Astrocyte of the spinal cord (primary cell): ENCODE measurements at regions not wholly inside any gene's neighbourhood (a gene's known extent, or its start where the extent isn't known, plus 50 kb on each side); places are given as distances from the start of the nearest gene placed in this dataset.

Experiments
- DNase-seq: peaks from one replicate; pipeline ENCODE4 v3.0.0; 2011; ENCODE audit warnings: low read depth, low spot score
- H3K4me3 ChIP-seq: 2 replicates; pipeline ENCODE4 v1.5.1; 2011; ENCODE audit warnings: low read depth, mild to moderate bottlenecking, low read length, moderate library complexity
- in situ Hi-C: cut with HindIII; loops from 2 replicates; pipeline ENCODE4 v1.10.0; 2017; ENCODE audit warnings: low sequenced_read_pairs
- TF ChIP-seq, protein P1 (sequence below): IDR thresholded peaks from 2 replicates; pipeline ENCODE4 v1.5.1; 2012; ENCODE audit warnings: low read depth, mild to moderate bottlenecking, low read length, inconsistent platforms

DNA sequence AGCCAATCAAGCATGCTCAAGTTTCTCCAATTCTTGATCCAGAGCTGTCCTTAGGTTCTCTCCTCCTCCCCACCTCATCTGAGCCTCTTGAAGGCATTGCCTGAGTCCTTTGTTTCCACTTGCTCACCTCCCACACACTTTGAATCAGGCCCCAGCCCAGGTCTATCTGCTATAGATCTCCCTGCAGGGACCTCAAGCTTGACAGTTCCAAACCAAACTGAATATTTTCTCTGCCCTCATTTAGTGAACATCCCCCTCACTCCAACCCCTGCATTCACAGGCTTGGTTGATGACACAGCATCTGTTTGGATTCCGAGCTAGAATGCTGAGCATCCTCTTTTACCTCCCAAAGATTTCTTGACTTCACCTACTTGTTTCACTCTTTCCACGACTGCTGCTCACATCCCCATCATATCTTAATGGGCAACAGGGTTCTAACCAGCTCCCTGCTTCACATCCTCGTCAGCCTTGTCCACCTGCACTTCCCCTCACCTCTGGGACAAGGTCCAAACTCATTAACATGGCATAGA is 474.5 kb downstream of the ZSWIM6 start:
- in situ Hi-C loops: no loop called here
- DNase-seq: no peak
- no peak overlapping the region for H3K4me3 ChIP-seq
- TF ChIP-seq, protein P1, sequence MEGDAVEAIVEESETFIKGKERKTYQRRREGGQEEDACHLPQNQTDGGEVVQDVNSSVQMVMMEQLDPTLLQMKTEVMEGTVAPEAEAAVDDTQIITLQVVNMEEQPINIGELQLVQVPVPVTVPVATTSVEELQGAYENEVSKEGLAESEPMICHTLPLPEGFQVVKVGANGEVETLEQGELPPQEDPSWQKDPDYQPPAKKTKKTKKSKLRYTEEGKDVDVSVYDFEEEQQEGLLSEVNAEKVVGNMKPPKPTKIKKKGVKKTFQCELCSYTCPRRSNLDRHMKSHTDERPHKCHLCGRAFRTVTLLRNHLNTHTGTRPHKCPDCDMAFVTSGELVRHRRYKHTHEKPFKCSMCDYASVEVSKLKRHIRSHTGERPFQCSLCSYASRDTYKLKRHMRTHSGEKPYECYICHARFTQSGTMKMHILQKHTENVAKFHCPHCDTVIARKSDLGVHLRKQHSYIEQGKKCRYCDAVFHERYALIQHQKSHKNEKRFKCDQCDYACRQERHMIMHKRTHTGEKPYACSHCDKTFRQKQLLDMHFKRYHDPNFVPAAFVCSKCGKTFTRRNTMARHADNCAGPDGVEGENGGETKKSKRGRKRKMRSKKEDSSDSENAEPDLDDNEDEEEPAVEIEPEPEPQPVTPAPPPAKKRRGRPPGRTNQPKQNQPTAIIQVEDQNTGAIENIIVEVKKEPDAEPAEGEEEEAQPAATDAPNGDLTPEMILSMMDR: no peak

DNA sequence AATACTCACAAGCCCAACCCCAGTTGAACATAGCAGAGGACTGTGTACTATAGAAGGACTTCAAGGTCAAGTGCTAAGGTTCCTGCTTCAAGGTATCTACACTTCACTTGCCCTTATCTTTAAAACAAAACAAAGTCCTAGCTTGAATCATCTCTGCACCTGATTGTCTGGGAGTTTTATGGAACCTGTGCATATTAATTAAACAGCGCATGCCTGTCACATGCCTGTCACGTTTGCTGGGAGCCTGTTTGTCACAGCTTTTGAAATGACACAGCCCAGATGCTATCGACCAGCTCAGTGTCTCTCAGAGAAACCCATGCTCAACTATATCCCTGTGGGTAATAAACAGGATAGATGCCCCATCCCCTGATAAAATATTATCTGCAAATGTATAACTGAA is 476.0 kb downstream of the ZSWIM6 start:
- TF ChIP-seq, protein P1: no peak
- DNase-seq: no peak
- in situ Hi-C loops: no loop called here
- no peak overlapping the region for H3K4me3 ChIP-seq

DNA sequence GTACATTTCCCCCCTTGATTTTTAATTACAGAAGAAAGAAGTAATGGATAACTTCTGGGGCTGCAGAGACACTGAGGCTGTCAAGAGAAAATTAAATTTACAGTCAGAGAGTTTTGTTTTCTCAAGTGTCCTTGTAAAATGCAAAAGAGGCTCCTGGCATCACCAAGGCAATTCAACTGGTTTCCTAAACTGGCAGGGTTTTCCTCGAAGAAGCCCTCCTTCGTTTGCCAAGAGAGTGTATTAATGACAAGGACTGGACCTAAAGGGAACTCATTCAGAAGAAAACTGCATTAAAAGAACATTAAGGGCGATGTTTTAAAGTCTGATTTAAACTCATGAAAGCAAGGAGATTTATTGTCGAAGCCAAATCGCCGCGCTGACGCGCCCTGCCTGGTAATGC is 476.9 kb downstream of the ZSWIM6 start:
- DNase-seq: no peak
- TF ChIP-seq, protein P1: no peak
- in situ Hi-C loops: no loop called here
- no peak overlapping the region for H3K4me3 ChIP-seq

GRCh38 chr5:61809651-61810050 is 477.6 kb downstream of the ZSWIM6 start:
- in situ Hi-C loops: no loop called here
- no peak overlapping the region for H3K4me3 ChIP-seq
- DNase-seq: no peak
- TF ChIP-seq, protein P1: no peak

DNA sequence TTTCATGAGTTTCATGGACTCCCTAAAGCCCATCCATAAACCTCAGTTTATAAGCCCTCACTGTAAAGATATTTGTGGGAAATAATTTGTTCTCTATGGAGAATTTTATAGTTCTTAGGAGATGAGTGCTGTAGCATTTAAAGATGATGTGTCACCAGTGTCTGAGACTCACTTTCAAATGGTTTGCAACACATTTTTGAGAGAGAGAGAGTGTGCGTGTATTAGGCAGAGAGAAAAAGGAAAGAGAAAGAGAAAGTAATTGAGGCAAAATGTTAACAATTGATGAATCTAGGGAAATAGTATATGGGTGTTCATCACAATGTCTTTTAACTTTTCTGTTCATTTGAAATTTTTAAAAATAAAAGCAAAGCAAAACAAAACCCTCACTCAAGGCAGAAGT is 479.0 kb downstream of the ZSWIM6 start:
- in situ Hi-C loops: no loop called here
- DNase-seq: no peak
- no peak overlapping the region for H3K4me3 ChIP-seq
- TF ChIP-seq, protein P1: no peak

DNA sequence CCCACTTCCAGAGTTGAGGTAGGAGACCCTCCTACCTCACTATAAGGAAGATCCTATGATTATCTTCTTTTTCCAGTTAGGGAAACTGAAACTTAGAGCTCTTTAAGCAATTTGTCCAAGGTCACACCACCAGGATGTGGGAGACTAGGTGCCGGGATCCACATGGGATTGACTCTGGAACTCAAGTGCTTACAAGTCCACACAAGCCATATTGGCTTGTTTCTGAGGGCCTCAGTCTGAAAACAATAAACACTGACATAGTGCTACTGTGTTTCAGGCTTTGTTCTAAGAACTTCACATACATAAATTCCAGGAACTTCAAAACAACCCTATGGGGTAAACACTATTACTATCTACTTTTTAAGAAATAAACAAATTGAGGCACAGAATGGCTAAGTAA is 481.3 kb downstream of the ZSWIM6 start:
- DNase-seq: no peak
- TF ChIP-seq, protein P1: no peak
- in situ Hi-C loops: no loop called here

GRCh38 chr5:61815339-61815738 is 483.3 kb downstream of the ZSWIM6 start:
- no peak overlapping the region for H3K4me3 ChIP-seq
- no peak for DNase-seq
- in situ Hi-C loops: no loop called here
- TF ChIP-seq, protein P1: no peak

More for the DNA sequence above, 481.3 kb downstream of the ZSWIM6 start:
- H3K4me3 ChIP-seq: no peak overlapping the region
